T-helper 1 cell treated with Interleukin-12 subunit alpha and Interleukin-12 subunit beta and Interleukin-4 antibody, amounts not matched to agents 30 ng/mL and 1 ng/mL, for 36 hours (primary cell): ENCODE measurements at regions not wholly inside any gene's neighbourhood (a gene's known extent, or its start where the extent isn't known, plus 50 kb on each side); places are given as distances from the start of the nearest gene placed in this dataset.

Experiments used
- intact Hi-C: fragments of 100-400 bp; cut with micrococcal nuclease; formaldehyde crosslinking; loops from one replicate; pipeline ENCODE4 v1.15.1; 2024

DNA sequence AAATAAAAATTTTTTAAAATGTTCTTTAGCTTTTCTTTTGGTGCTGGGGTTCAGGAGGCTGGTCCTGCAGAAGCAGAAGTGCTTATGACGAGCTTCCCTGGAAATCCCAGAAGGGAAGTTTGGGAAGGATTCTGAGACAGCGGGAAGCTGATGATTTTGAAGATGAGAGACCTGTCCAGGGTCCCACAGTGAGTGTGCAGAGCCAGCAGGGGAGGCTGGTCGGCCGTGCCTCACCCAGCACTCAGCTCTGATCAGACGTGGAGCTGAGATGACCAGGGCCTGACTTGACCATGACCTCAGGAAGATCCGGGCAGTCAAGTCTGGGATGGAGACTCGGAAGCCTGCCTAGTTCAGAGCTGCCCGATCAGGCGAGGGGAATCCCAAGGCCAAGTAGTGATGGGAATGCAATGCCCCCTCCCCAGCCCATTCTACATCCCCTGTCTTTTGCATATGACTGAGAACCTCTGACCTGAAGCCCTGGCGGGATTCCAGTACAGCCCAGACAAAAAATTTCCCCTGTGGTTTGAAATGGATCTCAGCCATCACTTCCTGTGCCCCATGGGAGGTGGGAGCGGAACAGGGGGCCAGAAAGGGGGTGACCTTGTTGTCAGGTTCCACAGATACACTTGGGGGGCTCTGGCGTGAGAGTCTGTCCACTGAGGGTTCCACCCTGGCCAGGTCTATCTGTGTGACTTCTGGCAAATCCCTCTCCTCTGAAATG, 96.8 kb upstream of the RUNX3 start:
- intact Hi-C loops, result no loop called here

DNA sequence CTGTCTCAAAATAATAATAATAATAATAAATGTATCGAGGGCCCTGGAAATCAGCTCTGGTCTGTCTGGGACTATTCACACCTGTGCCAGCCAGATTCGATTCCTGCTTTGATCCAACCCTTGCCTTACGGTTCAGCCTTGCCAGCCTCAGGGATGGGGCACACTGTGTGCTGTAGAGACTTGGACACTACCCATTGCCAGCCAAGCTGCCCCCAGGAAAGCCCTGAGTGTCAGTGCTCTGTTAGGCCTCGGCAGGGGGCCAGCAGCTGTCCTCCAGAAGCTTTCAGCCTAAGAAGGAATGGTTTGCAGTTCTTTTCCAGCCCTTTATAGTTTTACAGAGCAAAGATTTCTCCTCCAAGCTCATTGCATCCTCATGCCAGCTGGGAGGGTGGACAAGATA, 96.2 kb upstream of the RUNX3 start:
- intact Hi-C loops, result no loop called here

DNA sequence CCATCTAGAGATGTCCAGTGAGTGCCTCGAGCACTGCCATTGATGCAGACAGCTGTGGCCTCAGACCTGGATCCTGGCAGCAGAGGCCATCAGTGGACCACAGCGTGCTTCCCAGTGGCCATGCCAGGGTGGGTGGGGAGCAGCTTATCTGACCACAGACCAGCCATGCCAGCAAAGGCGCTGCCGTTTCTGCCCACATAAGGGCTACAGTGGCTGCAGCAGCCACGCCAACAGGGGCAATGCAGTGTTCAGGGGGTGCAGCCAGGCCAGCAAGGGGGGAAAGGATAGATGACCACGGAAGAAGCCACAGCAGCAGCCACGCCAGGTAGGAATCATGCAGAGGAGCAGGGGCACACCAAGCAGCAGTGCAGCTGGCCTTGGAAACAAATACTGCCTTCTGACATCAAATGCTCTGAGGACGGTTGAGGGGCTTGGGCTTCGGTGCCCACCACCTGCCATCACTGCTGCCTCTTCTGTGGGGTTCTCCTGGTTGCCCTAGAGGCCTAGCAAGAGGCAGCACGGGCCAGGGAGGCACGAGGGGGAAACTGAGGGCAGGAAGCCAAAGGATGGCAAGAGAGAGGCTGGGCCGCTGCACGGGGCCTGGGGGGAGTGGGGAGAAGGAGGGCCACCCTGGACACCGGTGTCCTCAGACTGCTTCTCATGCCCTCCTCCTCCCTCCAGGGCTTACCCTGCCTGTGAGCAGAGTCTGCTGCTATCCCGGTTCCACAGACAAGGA, 94.7 kb upstream of the RUNX3 start:
- intact Hi-C loops, result no loop called here

DNA sequence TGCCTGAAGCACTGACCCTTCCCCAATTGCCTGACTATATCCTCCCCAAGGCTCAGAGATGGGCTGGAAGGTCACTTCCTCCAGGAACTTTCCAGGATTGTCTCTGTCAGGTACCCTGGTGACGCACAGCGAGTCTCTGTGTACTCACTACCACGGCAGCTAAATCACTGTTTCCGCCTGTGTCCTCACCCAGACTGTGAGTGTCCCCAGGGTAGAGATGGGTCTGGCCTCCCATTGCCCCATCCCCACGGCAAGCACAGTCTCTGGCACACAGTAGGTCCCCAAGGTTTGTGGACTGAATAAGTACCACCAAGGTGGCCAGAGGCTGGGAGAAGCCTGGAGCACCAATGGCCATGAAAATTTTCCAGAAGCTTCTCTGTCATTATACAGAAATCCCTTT, 93.8 kb upstream of the RUNX3 start:
- intact Hi-C loops, result loop anchor here (2.0 kb wide), 1 partner anchor 21 kb away; no protein-coding TSS in a partner anchor

DNA sequence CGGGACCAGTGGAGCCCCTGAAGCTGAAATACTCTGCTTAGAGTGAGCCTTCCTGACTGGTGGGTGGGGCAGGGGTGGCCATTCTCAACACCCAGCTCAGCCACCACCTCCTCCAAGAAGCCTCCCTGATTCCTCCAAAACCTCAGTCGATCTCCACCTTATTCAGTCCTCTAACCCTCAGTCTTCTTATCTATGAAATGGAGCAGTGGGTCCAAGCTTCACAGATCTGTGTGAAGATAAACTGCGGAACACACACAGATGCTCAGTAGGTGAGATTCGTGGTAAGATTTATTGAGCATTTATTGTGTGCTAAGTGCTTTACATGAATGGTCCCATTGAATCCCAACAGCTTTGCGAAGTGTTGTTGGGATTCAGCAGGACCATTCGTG, 93.1 kb upstream of the RUNX3 start:
- intact Hi-C loops, result loop anchor here (2.0 kb wide), 1 partner anchor 20 kb away; no protein-coding TSS in a partner anchor

DNA sequence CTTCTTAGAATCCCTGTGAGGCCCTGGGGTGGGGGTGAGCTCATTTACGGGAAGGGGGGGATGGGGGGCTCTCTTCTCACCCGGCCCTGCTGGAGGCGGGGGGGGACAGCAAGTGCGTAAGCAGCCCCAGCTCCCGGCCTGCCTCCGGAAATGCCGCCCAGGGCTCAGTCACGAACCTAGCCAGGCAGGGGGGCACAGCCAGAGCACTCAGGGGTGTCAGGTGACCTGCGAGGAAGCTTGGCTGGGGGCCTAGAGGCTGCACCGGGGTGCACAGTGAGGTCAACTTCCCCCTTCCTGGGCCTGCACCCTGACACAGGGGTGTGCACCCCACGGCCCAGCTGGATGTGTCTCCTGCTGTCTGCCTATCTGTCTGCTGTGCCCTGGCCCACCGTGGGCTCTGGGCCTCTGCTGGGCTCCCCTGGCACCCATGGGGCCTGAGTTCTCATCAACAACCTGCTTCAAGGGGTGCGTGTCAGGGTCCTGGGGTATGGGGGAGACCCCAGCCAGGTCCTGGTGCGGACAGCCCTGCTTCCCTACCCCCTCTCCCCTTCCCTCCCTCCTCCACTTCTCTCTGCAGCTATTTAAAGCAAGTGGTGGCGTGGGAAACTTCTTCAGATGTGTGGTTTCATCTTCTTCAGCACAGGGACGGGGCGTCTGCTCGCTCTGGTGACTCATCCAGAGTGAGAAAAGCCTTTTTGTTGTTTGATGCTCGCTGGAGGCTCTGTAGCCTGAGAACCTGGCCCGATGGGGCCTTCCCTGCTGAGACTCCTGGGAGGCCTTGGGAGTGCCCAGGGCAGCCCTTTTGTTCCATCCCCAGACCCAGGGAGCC, 92.5 kb upstream of the RUNX3 start:
- intact Hi-C loops, result loop anchor here (1.0 to 2.0 kb wide), 8 partner anchors 8 to 97 kb away; no protein-coding TSS in a partner anchor

DNA sequence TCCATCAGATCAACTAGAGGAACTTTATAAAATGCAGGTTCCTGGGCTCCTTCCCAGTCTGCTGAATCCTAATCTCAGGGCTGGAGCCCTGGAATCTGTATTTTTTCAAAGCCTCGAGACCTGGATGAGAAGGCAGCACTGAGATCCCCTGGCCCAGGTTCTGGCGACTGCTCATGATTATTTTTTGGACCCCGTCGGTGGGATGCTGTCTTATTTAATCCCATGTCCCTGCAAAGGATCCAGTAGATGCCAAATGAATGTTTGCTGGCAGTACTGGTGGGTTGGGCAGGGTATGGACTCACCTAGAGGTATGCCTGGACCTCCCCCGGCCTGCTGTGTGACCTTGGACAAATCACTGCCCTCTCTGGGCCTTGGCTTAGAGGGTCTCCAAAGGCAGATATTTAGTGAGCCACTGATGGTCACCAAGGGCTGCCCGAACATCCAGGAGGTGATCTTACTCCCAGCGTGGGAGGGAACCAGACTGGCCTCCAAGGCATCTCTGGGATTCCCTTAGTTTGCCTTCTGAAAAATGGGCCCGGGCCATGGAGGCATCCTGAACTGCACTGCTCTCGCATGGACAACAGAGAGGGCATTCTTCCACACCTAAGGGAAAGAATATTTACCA, 91.6 kb upstream of the RUNX3 start:
- intact Hi-C loops, result loop anchor here (1.0 to 2.0 kb wide), 8 partner anchors 9 to 96 kb away; no protein-coding TSS in a partner anchor

DNA sequence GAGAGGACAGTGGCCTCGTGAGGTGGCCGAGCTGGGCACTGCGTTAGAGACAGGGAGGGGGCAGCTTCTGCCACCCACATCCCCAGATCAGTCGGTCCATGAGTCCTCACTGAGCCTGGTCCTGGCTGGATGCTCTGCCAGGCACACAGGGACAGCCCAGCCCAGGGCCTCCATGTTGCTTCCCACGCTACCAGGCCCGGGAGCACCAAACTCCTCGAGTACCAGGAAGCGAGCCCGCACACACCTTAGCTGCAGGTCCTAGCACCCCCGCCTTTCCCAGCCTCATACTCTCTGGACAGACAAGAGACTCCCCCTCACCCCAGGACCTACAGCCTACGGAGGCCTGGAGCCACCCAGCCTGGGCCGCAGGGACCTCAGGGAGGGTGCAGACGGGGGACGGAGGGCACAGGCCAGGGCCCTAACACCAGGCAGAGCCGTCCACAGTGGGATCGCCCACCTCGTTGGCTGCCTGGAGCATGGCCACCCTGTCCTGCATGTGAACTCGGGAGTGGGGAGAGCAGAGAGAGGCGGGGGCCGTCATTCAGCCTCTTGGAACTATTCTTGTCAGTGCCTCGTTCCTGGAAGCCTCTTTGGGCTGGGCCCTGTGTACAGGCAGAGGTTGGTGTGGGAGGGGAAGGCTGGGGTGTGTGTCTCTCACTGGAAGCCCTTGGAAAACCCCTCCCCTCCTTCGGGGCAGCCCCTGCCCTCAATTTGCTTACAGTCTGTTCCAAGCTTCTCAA, 90.9 kb upstream of the RUNX3 start:
- intact Hi-C loops, result no loop called here

DNA sequence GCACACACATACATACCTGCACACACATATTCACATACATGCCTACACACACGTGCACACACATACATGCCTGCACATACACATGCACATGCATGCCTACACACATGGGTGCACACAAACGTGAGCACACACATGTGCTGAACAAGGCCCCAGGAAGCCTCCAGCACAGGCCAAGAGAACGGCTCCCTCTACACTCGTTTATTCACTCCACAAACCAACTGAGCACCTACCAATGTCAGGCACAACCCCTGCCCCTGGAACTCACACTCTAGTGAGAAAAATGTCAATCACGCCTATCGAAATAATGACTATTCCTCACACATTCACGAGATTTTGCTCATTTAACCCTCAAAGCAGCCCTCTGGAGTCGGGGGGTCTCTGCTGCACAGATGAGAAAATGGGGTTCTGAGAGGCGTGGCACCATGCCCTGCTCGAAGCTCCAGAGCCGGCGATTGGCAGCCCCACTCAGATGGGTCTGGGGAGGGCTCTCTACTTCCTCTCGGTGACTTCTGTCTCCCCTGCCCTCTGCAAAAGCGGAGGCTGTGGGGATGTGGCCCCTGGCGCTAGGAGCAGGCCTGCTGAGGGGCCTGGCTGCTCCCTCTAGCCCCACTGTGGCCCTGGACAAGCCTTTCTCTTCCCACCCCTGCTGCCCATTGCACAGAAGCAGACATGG, 90.2 kb upstream of the RUNX3 start:
- intact Hi-C loops, result no loop called here

DNA sequence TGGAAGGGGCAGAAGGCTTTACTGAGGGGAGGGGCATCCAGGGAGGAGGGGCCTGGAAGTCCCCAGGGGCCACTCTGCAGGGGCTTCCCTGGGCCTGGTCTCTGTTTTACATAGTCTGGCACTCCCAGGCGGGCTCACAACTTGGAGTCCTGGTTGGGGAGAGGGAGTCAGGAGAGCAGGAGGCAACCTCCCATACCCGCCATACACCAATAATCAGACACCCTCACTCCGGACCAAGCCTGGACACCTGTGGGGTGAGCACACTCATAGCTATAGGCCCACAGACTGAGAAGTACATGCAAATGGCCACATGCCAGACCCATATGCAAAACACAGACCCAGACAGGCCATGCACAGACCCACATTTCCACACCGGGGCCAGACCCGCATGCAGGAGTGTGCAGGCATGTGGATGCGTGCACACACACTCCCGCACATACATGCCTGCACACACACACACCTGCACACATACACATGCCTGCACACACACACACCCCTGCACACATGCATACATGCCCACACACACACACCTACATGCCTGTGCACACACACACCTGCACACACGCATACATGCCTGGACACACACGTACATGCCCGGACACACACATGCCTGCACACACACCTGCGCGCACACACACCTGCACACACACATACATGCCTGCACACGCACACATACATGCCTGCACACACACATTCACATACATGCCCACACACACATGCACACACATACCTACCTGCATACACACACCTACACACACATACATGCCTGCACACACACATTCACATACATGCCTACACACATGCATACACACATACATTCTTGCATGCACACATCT, 89.5 kb upstream of the RUNX3 start:
- intact Hi-C loops, result no loop called here

DNA sequence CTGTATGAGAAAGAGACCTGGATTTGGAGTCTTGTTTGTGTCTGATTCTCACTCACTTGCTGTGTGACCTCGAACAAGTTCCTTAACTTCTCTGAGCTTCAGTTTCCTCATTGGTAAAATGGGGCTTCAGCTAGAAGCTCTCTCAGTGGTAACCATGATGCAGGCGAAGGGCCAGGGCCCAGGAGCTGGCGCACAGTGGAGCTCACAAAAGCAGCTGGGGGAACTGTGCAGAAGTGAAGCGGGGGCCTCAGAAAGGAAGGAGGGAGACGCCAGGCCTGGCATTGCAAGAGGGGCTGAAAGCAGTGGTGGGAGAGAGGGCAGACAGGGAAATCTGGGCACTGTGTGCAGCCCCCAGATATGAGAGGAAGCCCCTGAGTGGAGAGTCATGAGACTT, 88.9 kb upstream of the RUNX3 start:
- intact Hi-C loops, result no loop called here

DNA sequence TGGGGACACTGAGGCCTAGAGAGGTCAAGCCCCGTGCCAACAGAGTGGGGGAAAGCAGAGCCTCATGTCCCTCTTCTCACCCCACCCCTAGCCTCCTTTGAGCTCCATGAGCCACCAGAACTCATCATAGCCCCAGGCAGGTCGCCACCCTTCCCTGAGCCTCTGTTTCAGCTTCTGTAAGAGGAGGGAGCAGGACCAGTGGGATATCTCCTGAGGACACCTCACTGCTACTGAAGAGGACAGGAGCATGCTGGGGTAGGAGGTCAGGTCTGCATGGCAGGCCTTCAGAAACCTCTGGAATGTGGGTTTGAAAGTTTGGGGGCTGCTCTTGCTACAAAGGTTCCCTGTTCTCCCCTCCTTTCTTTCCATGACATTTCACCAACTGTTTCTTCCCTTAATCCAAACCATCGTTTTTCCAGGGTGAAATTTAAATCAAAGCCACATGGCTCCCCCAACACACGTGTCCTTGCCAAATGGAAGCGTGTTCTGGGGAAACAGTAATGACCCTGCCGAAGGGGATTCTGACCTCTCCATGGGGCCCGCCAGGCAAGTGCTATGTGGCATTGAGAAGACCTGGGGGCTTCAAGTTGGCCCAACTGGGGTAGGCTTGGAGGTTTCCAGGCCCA, 88.1 kb upstream of the RUNX3 start:
- intact Hi-C loops, result no loop called here

DNA sequence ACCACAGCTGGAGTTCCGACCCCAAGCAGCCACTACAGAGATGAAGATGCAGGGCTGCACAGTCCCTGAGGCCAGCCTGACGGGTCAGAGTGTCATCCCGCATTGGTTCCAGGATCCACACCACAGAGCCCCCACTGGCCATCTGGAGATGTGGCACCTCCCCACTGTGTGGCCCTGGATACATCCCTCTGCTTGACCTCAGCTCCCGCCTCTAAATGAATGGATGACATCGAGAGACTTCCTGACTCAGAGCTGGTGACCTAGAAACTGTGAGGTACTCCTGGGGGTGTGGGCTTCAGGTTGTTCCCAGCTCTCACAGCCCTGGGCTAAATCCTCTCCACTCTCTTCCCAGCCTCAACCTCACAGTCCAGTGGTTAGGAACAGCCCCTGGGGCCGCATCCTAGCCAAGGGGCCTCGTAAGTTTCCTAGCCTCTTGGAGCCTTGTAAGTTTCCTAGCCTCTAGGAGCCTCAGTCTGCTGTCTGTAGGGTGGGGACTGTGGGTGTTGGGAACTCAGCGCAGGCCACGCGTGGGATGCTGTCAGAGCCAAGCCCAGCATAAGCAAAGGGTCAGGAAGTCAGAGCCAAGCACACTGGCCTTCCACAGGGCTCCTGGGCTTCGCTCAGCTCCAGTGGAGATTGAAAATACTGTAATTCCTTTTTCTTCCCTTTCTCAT, 87.5 kb upstream of the RUNX3 start:
- intact Hi-C loops, result no loop called here

DNA sequence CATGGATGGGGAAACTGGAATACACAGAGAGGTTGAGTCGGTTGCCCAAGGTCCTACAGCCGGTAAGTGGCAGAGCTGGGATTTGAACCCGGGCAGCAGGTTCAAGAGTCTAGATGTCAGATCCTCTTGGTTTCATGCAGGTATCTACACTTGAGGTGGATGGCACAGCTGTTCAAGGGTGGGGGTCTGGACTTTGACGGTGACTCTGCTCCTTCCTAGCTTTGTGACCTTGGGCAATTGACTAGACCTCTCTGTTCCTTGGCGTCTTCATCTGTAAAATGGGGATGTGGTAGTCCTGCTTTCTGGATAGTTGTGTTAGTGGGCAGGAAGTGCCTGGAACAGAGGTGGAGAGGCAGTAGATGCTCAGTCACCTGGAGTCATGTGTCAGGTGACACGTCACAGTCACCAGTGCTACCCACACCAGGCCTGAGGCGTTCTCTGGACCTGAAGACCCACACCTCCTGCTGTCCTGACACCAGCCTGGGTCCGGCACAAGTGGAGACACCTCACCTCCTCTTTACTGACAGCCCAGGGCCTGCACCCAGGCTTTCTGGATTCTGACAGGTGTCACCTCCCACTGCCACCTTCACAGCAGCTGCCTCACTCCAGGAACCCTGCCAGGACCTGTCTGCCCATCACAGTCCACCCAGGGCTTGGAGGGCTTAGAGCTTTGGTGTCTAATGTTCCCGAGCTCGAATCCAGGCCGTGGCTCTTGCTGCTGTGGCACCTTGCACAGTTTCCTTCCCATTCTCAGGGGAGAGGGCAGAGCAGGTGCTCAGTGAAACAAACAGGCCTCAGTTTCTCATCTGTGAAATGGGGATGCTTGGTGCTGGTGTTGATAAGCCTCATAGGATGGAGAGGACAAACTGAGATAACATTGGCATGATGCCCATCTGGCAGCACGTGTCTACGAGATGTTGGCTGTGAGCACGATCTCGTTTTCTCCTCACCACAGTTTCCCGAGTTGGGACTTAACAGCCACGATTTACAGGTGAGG, 83.2 kb upstream of the RUNX3 start:
- intact Hi-C loops, result no loop called here

DNA sequence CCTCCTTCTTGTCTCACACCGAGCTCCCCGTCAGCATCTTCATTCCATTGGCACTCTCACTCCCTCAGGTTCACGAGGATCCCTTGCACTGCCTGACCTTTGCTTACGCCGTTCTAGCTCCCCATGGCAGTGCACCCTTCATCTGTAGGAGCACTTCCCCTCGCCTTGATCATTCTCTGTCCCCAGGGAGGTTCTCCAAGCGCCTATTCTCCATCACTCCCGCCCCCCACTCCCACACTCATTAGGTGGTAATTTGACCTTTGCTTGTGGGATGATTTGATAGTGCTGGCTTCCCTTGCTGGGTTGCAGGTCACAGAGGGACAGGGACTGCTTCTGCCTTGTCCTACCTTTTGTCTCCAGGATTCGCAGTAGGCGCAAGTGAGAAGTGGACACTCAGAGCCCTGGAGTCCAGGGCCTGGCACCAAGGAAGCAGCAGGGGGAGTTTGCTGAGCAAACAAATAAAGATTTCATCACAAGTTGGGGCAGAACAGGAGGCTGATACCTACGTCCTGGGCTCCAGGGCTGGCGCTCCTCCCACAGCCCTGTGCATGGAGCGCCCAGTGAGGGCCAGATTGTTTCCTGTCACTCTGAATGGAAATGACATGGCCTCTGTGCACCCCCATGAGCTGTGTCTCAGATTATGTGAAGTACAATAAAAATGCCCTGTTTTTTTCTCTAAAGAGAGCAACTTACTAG, 82.0 kb upstream of the RUNX3 start:
- intact Hi-C loops, result no loop called here

DNA sequence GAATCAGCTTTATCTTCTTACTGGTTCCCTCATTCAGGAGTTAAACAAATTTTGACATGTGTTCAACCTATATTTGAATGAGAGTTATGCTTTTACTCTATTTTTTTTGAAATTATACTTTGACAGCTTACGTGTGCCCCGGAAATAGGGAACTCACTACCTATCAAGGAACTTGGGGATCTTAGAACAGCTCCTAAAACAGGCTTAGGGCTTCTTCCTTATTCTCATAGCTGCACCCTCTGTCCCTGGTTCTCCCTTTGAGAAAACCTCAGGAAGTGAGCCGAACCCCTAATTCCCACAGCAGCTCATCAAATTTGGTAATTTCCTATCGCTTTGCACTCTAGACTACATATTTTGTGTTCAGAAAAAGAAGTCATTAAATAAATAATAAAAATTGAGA, 81.2 kb upstream of the RUNX3 start:
- intact Hi-C loops, result no loop called here
